Trophoblast cell (in vitro differentiated cells and primary cell): ENCODE measurements at regions not wholly inside any gene's neighbourhood (a gene's known extent, or its start where the extent isn't known, plus 50 kb on each side); places are given as distances from the start of the nearest gene placed in this dataset.

Source experiments
- DNase-seq, 2 donors: peaks; one replicate each; pipeline ENCODE4 v3.0.0-alpha.2; 2016
- H2AFZ ChIP-seq: 2 replicates; pipeline ENCODE4 v1.6.1; 2013; ENCODE audit warnings: low read length, moderate library complexity, mild to moderate bottlenecking; ENCODE audit not compliant: insufficient read depth, poor library complexity
- H2AK5ac ChIP-seq: 2 replicates; pipeline ENCODE4 v1.6.1; 2013; ENCODE audit warnings: mild to moderate bottlenecking, low read length
- H2BK120ac ChIP-seq: 2 replicates; pipeline ENCODE4 v1.6.1; 2013; ENCODE audit warnings: low read length, mild to moderate bottlenecking, moderate library complexity; ENCODE audit not compliant: insufficient read depth, poor library complexity
- H2BK12ac ChIP-seq: 2 replicates; pipeline ENCODE4 v1.6.1; 2013; ENCODE audit warnings: mild to moderate bottlenecking, low read length, moderate library complexity
- H2BK5ac ChIP-seq: 2 replicates; pipeline ENCODE4 v1.6.1; 2013; ENCODE audit warnings: low read length, low read depth, moderate library complexity, mild to moderate bottlenecking; ENCODE audit not compliant: poor library complexity
- H3K14ac ChIP-seq: 2 replicates; pipeline ENCODE4 v1.6.1; 2013; ENCODE audit warnings: mild to moderate bottlenecking, low read length
- H3K18ac ChIP-seq: 2 replicates; pipeline ENCODE4 v1.6.1; 2013; ENCODE audit warnings: mild to moderate bottlenecking, low read length
- H3K23ac ChIP-seq: 2 replicates; pipeline ENCODE4 v1.6.1; 2013; ENCODE audit warnings: low read length
- H3K27ac ChIP-seq: 2 replicates; pipeline ENCODE4 v1.5.1; 2013; ENCODE audit warnings: low read depth, mild to moderate bottlenecking, inconsistent platforms, low read length, moderate library complexity
- H3K27me3 ChIP-seq: 2 replicates; pipeline ENCODE4 v1.6.1; 2013; ENCODE audit warnings: inconsistent platforms, mild to moderate bottlenecking, low read length, moderate library complexity; ENCODE audit not compliant: insufficient read depth
- H3K36me3 ChIP-seq, 2 experiments: 1 replicate in 1 of 2; 2 replicates in 1 of 2; pipeline ENCODE4 v1.6.1; 2013; ENCODE audit warnings: low read length in 2 of 2, mild to moderate bottlenecking in 2 of 2, moderate library complexity in 1 of 2; ENCODE audit not compliant: insufficient read depth in 2 of 2, control insufficient read depth in 1 of 2
- H3K4ac ChIP-seq: 2 replicates; pipeline ENCODE4 v1.6.1; 2013; ENCODE audit warnings: low read depth, mild to moderate bottlenecking, low read length, moderate library complexity
- H3K4me1 ChIP-seq, 2 experiments: 1 replicate in 1 of 2; 2 replicates in 1 of 2; pipeline ENCODE4 v1.6.1; 2013; ENCODE audit warnings: low read length in 2 of 2, mild to moderate bottlenecking in 2 of 2, moderate library complexity in 1 of 2; ENCODE audit not compliant: insufficient read depth in 2 of 2, control insufficient read depth in 1 of 2
- H3K4me2 ChIP-seq: 2 replicates; pipeline ENCODE4 v1.6.1; 2013; ENCODE audit warnings: inconsistent platforms, mild to moderate bottlenecking, low read length, moderate library complexity
- H3K4me3 ChIP-seq: 2 replicates; pipeline ENCODE4 v1.5.1; 2013; ENCODE audit warnings: mild to moderate bottlenecking, low read depth, low read length, inconsistent platforms
- H3K79me1 ChIP-seq: one replicate; pipeline ENCODE4 v1.6.1; 2013; ENCODE audit warnings: low read length
- H3K79me2 ChIP-seq: 2 replicates; pipeline ENCODE4 v1.6.1; 2013; ENCODE audit warnings: low read length, mild to moderate bottlenecking; ENCODE audit not compliant: control insufficient read depth, insufficient read depth, poor library complexity
- H3K9ac ChIP-seq: 2 replicates; pipeline ENCODE4 v1.6.1; 2013; ENCODE audit warnings: mild to moderate bottlenecking, low read length
- H3K9me3 ChIP-seq: 2 replicates; pipeline ENCODE4 v1.6.1; 2013; ENCODE audit warnings: low read depth, mild to moderate bottlenecking, control low read depth, inconsistent platforms, low read length; ENCODE audit not compliant: insufficient read depth
- H4K12ac ChIP-seq: 2 replicates; pipeline ENCODE4 v1.6.1; 2013; ENCODE audit warnings: low read depth, mild to moderate bottlenecking, low read length, moderate library complexity
- H4K8ac ChIP-seq: 2 replicates; pipeline ENCODE4 v1.6.1; 2013; ENCODE audit warnings: low read depth, mild to moderate bottlenecking, low read length, moderate library complexity
- H4K91ac ChIP-seq: one replicate; pipeline ENCODE4 v1.6.1; 2013; ENCODE audit warnings: low read depth, mild to moderate bottlenecking, low read length, moderate library complexity
- WGBS: extraction: QIAGEN DNeasy Blood & Tissue Kit; methylation state at CpG from one replicate; pipeline ENCODE4 v1.1.7; 2013; ENCODE audit warnings: missing lambda C conversion rate; ENCODE audit not compliant: insufficient read length, insufficient coverage; ENCODE audit errors: extremely low coverage; 5-methylcytosine and 5-hydroxymethylcytosine counted together

- Histone ChIP-seq H3K36me3 (no peaks in the 10 kb centered on the region), H3K9me3 (peaks cover 1% of the 10 kb centered on the region), H4K12ac (no peak overlapping the region), H3K27me3 (no peaks in the 10 kb centered on the region), H2AFZ (no peak overlapping the region), H4K91ac (no peak overlapping the region), H3K4me3 (no peak overlapping the region), H2BK12ac (no peak overlapping the region), H3K4me1 (no peaks in the 10 kb centered on the region), H4K8ac (no peak overlapping the region), H3K4ac (no peak overlapping the region), H3K79me1 (no peaks in the 10 kb centered on the region), H3K79me2 (no peaks in the 10 kb centered on the region), H3K14ac (no peak overlapping the region), H3K18ac (no peak overlapping the region), H3K23ac (no peak overlapping the region), H3K9ac (no peak overlapping the region), H2BK5ac (no peak overlapping the region), H3K4me2 (no peak overlapping the region), H2BK120ac (no peak overlapping the region), H3K27ac (no peak overlapping the region), H2AK5ac (no peak overlapping the region)
- no peak for DNase-seq
- no CpG with 5 or more reads among the region's 11 CpGs for WGBS
Observed at GRCh38 chr16:86041215-86041614, 142.3 kb downstream of the IRF8 start.

DNA sequence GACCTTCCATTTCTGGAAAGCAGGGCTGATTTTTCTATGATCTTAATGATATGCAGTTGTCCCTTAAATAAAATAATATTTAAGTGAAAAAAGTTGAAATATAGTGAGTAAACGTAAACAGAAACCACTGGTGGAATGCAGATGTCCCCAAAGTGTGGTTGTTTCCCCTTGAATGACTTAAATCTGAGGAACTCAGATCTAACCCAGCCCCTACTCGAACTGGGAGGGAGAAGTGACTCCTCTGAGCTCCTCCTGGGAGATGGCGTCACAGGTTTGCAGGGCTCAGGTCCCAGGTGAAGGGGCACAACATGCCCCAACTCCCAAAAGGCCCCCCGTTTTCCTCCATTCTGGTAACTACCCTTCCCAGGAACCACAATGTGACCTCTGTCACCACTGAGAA is 142.8 kb downstream of the IRF8 start:
- Histone ChIP-seq H3K9me3 (peaks cover 1% of the 10 kb centered on the region), H3K27me3 (no peaks in the 10 kb centered on the region), H3K27ac (no peak overlapping the region), H2BK12ac (no peak overlapping the region), H2AK5ac (no peak overlapping the region), H3K4me1 (no peaks in the 10 kb centered on the region), H3K14ac (no peak overlapping the region), H3K4me2 (no peak overlapping the region), H4K91ac (no peak overlapping the region), H3K36me3 (no peaks in the 10 kb centered on the region), H4K8ac (no peak overlapping the region), H3K79me2 (no peaks in the 10 kb centered on the region), H4K12ac (no peak overlapping the region), H2BK120ac (no peak overlapping the region), H3K79me1 (no peaks in the 10 kb centered on the region), H3K4me3 (no peak overlapping the region), H2AFZ (no peak overlapping the region), H3K4ac (no peak overlapping the region), H3K9ac (no peak overlapping the region), H2BK5ac (no peak overlapping the region), H3K18ac (no peak overlapping the region), H3K23ac (no peak overlapping the region)
- no CpG with 5 or more reads among the region's 4 CpGs for WGBS
- no peak for DNase-seq

DNA sequence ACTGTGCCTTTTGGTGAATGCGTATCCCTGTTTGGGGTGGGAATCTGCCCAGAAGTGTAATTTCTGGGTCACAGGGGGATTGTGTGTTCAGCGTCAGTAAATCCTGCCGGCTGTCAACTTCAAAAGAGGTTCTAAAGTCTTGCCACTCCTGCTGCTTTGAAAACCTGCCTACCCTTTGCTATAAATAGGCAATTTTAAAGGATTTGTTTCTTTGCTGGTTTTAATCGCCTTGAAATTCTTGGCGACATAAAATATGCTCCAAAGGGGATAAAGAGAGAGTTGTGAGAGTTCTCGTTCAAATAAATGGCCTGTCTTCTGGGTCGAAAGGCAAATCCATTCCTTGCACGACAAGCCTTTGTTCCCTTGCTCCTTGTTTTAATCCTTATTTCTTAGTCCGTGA is 143.4 kb downstream of the IRF8 start:
- no peak overlapping the region for H3K27ac ChIP-seq

GRCh38 chr16:86042996-86043725 is 144.2 kb downstream of the IRF8 start:
- no peak overlapping the region for H3K9ac ChIP-seq
- no peak overlapping the region for H3K23ac ChIP-seq
- no peaks in the 10 kb centered on the region for H3K27me3 ChIP-seq
- H3K9me3 ChIP-seq = peaks cover 1% of the 10 kb centered on the region
- H3K4me1 ChIP-seq = peaks cover 1% of the 10 kb centered on the region in 2 experiments
- H3K18ac ChIP-seq = no peak overlapping the region
- H3K14ac ChIP-seq = no peak overlapping the region
- no peak overlapping the region for H2BK120ac ChIP-seq
- WGBS = no CpG with 5 or more reads among the region's 12 CpGs
- H2BK12ac ChIP-seq = no peak overlapping the region
- H3K4me2 ChIP-seq = no peak overlapping the region
- H3K4ac ChIP-seq = no peak overlapping the region
- H2AFZ ChIP-seq = no peak overlapping the region
- no peaks in the 10 kb centered on the region for H3K36me3 ChIP-seq
- no peak overlapping the region for H2AK5ac ChIP-seq
- H3K79me1 ChIP-seq = no peaks in the 10 kb centered on the region
- no peak overlapping the region for H4K8ac ChIP-seq
- no peak overlapping the region for H4K12ac ChIP-seq
- no peak overlapping the region for H3K4me3 ChIP-seq
- no peaks in the 10 kb centered on the region for H3K79me2 ChIP-seq
- no peak for DNase-seq
- H4K91ac ChIP-seq = no peak overlapping the region
- H2BK5ac ChIP-seq = no peak overlapping the region
- no peak overlapping the region for H3K27ac ChIP-seq

More for the DNA sequence above, 143.4 kb downstream of the IRF8 start:
- no peaks in the 10 kb centered on the region for H3K79me2 ChIP-seq
- no peaks in the 10 kb centered on the region for H3K4me1 ChIP-seq
- no CpG with 5 or more reads among the region's 9 CpGs for WGBS
- H2BK120ac ChIP-seq = no peak overlapping the region
- no peak overlapping the region for H3K4ac ChIP-seq
- no peak for DNase-seq
- no peak overlapping the region for H4K91ac ChIP-seq
- H4K8ac ChIP-seq = no peak overlapping the region
- H3K14ac ChIP-seq = no peak overlapping the region
- H3K9me3 ChIP-seq = peaks cover 1% of the 10 kb centered on the region
- H2AFZ ChIP-seq = no peak overlapping the region
- no peaks in the 10 kb centered on the region for H3K79me1 ChIP-seq
- no peak overlapping the region for H3K4me2 ChIP-seq
- H3K27me3 ChIP-seq = no peaks in the 10 kb centered on the region
- no peak overlapping the region for H2AK5ac ChIP-seq
- H2BK12ac ChIP-seq = no peak overlapping the region
- no peak overlapping the region for H3K9ac ChIP-seq
- no peak overlapping the region for H2BK5ac ChIP-seq
- no peaks in the 10 kb centered on the region for H3K36me3 ChIP-seq
- H4K12ac ChIP-seq = no peak overlapping the region
- H3K23ac ChIP-seq = no peak overlapping the region
- no peak overlapping the region for H3K4me3 ChIP-seq
- no peak overlapping the region for H3K18ac ChIP-seq
